ENCODE measurements at regions not wholly inside any gene's neighbourhood (a gene's known extent, or its start where the extent isn't known, plus 50 kb on each side); places are given as distances from the start of the nearest gene placed in this dataset.

- in situ Hi-C loops (cut with HindIII; ENCODE audit: low pct_unique_long_range_greater_than_20kb, low sequenced_read_pairs), result no loop called here
- POLR2A ChIA-PET, result no interaction called here
- H3K9me3 ChIP-seq (ENCODE audit: control insufficient read depth, insufficient read depth, low read depth, low read length), result no peaks in the 10 kb centered on the region
- no peak overlapping the region for H3K27ac ChIP-seq (ENCODE audit: low read length)
- DNase-seq (ENCODE audit: low read depth, low spot score) (no peak), ATAC-seq (no peak)
- CTCF ChIA-PET, result no interaction called here
- H3K36me3 ChIP-seq (ENCODE audit: control insufficient read depth, insufficient read depth, low read length), result no peaks in the 10 kb centered on the region
- H3K4me1 ChIP-seq (ENCODE audit: control insufficient read depth, insufficient read depth, low read length), result no peaks in the 10 kb centered on the region
- no peak for TF ChIP-seq TCF7L2 (IDR thresholded peaks at IDR 0.05; ENCODE audit: low read depth, low read length)
- no TSS peak for BruUV-seq (replicated peaks)
- no peak overlapping the region for H3K4me3 ChIP-seq (ENCODE audit: low read depth in 2 of 2, low read length in 2 of 2)
- H3K27me3 ChIP-seq (ENCODE audit: control insufficient read depth, insufficient read depth, low read length), result no peaks in the 10 kb centered on the region
- intact Hi-C loops (cut with micrococcal nuclease; ENCODE audit: unreplicated experiment), result no loop called here
Observed at GRCh38 chr2:150293771-150294170, 193.7 kb downstream of the RND3 start.

GRCh38 chr2:150292807-150293206 is 194.7 kb downstream of the RND3 start:
- no TSS peak for BruUV-seq (replicated peaks)

More at GRCh38 chr2:150292807-150293206, 194.7 kb downstream of the RND3 start:
- Histone ChIP-seq H3K9me3 (ENCODE audit: control insufficient read depth, insufficient read depth, low read depth, low read length) (no peaks in the 10 kb centered on the region), H3K4me3 (ENCODE audit: low read depth in 2 of 2, low read length in 2 of 2) (no peak overlapping the region), H3K4me1 (ENCODE audit: control insufficient read depth, insufficient read depth, low read length) (no peaks in the 10 kb centered on the region), H3K27me3 (ENCODE audit: control insufficient read depth, insufficient read depth, low read length) (no peaks in the 10 kb centered on the region), H3K36me3 (ENCODE audit: control insufficient read depth, insufficient read depth, low read length) (no peaks in the 10 kb centered on the region), H3K27ac (ENCODE audit: low read length) (no peak overlapping the region)
- ChIA-PET POLR2A (no interaction called here), CTCF (no interaction called here)
- intact Hi-C loops (cut with micrococcal nuclease; ENCODE audit: unreplicated experiment), result no loop called here
- TF ChIP-seq TCF7L2 (IDR thresholded peaks at IDR 0.05; ENCODE audit: low read depth, low read length), result no peak
- TF ChIP-seq REST (IDR thresholded peaks at IDR 0.05; ENCODE audit: insufficient read depth in 1 of 2, low read depth in 2 of 2, low read length in 1 of 2), result no peak
- TF ChIP-seq SIN3A (IDR thresholded peaks at IDR 0.05; ENCODE audit: borderline replicate concordance, insufficient read depth, low read depth, low read length), result no peak
- TF ChIP-seq CTCF (IDR thresholded peaks at IDR 0.05), result no peak
- TF ChIP-seq POLR2AphosphoS5 (IDR thresholded peaks at IDR 0.05; ENCODE audit: low read depth, low read length), result no peak
- ATAC-seq (no peak), DNase-seq (ENCODE audit: low read depth, low spot score) (no peak)
- in situ Hi-C loops (cut with HindIII; ENCODE audit: low pct_unique_long_range_greater_than_20kb, low sequenced_read_pairs), result no loop called here
